ENCODE measurements at regions not wholly inside any gene's neighbourhood (a gene's known extent, or its start where the extent isn't known, plus 50 kb on each side); places are given as distances from the start of the nearest gene placed in this dataset.

DNA sequence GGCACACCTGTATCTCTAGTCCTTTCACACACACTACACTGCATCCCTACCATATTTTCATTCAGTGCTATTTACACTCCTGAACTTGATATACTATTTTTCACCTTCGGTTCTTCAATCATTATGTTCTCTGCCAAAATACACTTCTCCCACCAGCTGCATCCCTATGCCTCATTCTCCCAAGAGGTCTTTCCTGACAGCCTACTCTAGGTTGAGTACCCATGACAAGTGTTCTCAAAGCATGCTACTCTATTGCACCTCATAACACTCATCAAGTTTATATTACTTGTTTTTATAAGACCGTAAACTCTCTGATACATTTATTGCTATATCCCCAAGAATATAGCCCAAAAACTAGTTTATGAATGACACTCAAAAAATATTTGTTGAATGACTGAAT, 549.5 kb downstream of the PYDC2 start:
- TF ChIP-seq POLR2AphosphoS5 (IDR thresholded peaks at IDR 0.05): no peak
- TF ChIP-seq, protein P1, sequence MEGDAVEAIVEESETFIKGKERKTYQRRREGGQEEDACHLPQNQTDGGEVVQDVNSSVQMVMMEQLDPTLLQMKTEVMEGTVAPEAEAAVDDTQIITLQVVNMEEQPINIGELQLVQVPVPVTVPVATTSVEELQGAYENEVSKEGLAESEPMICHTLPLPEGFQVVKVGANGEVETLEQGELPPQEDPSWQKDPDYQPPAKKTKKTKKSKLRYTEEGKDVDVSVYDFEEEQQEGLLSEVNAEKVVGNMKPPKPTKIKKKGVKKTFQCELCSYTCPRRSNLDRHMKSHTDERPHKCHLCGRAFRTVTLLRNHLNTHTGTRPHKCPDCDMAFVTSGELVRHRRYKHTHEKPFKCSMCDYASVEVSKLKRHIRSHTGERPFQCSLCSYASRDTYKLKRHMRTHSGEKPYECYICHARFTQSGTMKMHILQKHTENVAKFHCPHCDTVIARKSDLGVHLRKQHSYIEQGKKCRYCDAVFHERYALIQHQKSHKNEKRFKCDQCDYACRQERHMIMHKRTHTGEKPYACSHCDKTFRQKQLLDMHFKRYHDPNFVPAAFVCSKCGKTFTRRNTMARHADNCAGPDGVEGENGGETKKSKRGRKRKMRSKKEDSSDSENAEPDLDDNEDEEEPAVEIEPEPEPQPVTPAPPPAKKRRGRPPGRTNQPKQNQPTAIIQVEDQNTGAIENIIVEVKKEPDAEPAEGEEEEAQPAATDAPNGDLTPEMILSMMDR (IDR thresholded peaks at IDR 0.05 in 8 of 11, conservative IDR thresholded peaks at IDR 0.05 in 3 of 11): no peak
- no peak for TF ChIP-seq POLR2A (IDR thresholded peaks at IDR 0.05)

All from spleen (tissue), 7 donors.